ENCODE measurements at regions not wholly inside any gene's neighbourhood (a gene's known extent, or its start where the extent isn't known, plus 50 kb on each side); places are given as distances from the start of the nearest gene placed in this dataset.

DNA sequence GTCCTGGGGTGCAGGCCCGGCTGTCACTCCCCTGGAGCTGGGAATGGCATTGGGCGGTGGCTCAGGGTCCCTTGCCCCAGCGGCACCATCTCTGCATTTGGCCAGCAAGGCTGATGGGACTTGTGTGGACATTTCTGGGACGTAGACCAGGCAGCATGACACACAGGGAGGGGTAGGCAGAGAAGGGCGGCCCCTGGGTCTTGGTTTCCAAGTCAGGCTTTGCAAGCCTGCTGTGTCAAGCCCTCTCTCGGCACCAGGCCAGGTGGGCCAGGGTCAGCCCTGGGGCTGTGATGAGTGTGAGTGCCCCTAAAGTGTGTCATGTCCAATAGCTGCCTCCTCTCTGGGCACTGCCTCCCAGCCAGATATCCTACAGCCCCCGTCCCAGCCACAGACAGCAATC is 335.2 kb downstream of the SEC14L1 start:
- TF ChIP-seq, protein P1, sequence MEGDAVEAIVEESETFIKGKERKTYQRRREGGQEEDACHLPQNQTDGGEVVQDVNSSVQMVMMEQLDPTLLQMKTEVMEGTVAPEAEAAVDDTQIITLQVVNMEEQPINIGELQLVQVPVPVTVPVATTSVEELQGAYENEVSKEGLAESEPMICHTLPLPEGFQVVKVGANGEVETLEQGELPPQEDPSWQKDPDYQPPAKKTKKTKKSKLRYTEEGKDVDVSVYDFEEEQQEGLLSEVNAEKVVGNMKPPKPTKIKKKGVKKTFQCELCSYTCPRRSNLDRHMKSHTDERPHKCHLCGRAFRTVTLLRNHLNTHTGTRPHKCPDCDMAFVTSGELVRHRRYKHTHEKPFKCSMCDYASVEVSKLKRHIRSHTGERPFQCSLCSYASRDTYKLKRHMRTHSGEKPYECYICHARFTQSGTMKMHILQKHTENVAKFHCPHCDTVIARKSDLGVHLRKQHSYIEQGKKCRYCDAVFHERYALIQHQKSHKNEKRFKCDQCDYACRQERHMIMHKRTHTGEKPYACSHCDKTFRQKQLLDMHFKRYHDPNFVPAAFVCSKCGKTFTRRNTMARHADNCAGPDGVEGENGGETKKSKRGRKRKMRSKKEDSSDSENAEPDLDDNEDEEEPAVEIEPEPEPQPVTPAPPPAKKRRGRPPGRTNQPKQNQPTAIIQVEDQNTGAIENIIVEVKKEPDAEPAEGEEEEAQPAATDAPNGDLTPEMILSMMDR (IDR thresholded peaks at IDR 0.05) = no peak
- TF ChIP-seq POLR2A (IDR thresholded peaks at IDR 0.05) = no peak
